Immature natural killer cell (primary cell): ENCODE measurements at regions not wholly inside any gene's neighbourhood (a gene's known extent, or its start where the extent isn't known, plus 50 kb on each side); places are given as distances from the start of the nearest gene placed in this dataset.
"Not testable (repeated sequence)": the region's sequence is repeated elsewhere in the genome, so short reads cannot be mapped to it uniquely, and the experiment has no call there.

ENCODE experiments used
- DNase-seq, 3 donors: peaks; one replicate each; pipeline ENCODE4 v3.0.0; 2022; ENCODE audit warnings: mixed read lengths in 1 of 3
- H3K27ac Mint-ChIP-seq, 6 donors: one replicate each; pipeline ENCODE4 v1.8.0; 2020; ENCODE audit warnings: mixed read lengths in 6 of 6, mild to moderate bottlenecking in 5 of 6, inconsistent platforms in 4 of 6, moderate library complexity in 3 of 6
- H3K27me3 Mint-ChIP-seq, 3 donors: one replicate each; pipeline ENCODE4 v1.8.0; 2020 to 2021; ENCODE audit warnings: low read depth in 3 of 3, mild to moderate bottlenecking in 3 of 3, mixed read lengths in 3 of 3, moderate library complexity in 3 of 3, inconsistent platforms in 1 of 3
- H3K36me3 Mint-ChIP-seq, 3 donors: one replicate each; pipeline ENCODE4 v1.8.0; 2020; ENCODE audit warnings: mixed read lengths in 3 of 3, inconsistent platforms in 2 of 3, mild to moderate bottlenecking in 2 of 3
- H3K4me1 Mint-ChIP-seq, 2 donors: one replicate each; pipeline ENCODE4 v1.8.0; 2020; ENCODE audit warnings: inconsistent platforms in 2 of 2, mild to moderate bottlenecking in 2 of 2, mixed read lengths in 2 of 2, moderate library complexity in 1 of 2
- H3K4me3 Mint-ChIP-seq, 5 donors: one replicate each; pipeline ENCODE4 v1.8.0; 2020; ENCODE audit warnings: mild to moderate bottlenecking in 5 of 5, mixed read lengths in 5 of 5, inconsistent platforms in 3 of 5, moderate library complexity in 3 of 5
- H3K9me3 Mint-ChIP-seq, 6 donors: one replicate each; pipeline ENCODE4 v1.8.0; 2020; ENCODE audit warnings: mild to moderate bottlenecking in 6 of 6, mixed read lengths in 6 of 6, inconsistent platforms in 4 of 6, moderate library complexity in 3 of 6

GRCh38 chr5:118321081-118321480 lies 667.3 kb downstream of the DTWD2 start:
- Mint-ChIP-seq H3K27ac (no peak overlapping the region), H3K36me3 (peaks cover 0 to 6% (median 0%) of the 10 kb centered on the region in 3 donors), H3K4me3 (no peak overlapping the region), H3K9me3 (peaks cover 10 to 39% (median 24%) of the 10 kb centered on the region in 6 donors), H3K4me1 (no peaks in the 10 kb centered on the region), H3K27me3 (no peaks in the 10 kb centered on the region)
- DNase-seq: no peak

GRCh38 chr5:118320121-118320520 lies 668.2 kb downstream of the DTWD2 start:
- DNase-seq: no peak
- peaks cover 10 to 47% (median 24%) of the 10 kb centered on the region in 6 donors for H3K9me3 Mint-ChIP-seq

GRCh38 chr5:118314931-118315330 lies 673.4 kb downstream of the DTWD2 start:
- DNase-seq: no peak
- H3K27ac Mint-ChIP-seq: no peak overlapping the region
- H3K9me3 Mint-ChIP-seq: peaks cover 2 to 18% (median 6%) of the 10 kb centered on the region in 6 donors
- H3K4me3 Mint-ChIP-seq: no peak overlapping the region
- H3K36me3 Mint-ChIP-seq: no peaks in the 10 kb centered on the region
- H3K27me3 Mint-ChIP-seq: no peaks in the 10 kb centered on the region
- H3K4me1 Mint-ChIP-seq: no peaks in the 10 kb centered on the region

More at GRCh38 chr5:118320121-118320520, 668.2 kb downstream of the DTWD2 start:
- H3K36me3 Mint-ChIP-seq: peaks cover 0 to 6% (median 0%) of the 10 kb centered on the region in 3 donors
- no peak overlapping the region for H3K27ac Mint-ChIP-seq
- H3K27me3 Mint-ChIP-seq: no peaks in the 10 kb centered on the region
- H3K4me1 Mint-ChIP-seq: no peaks in the 10 kb centered on the region
- no peak overlapping the region for H3K4me3 Mint-ChIP-seq

GRCh38 chr5:118311103-118311819 lies 677.1 kb downstream of the DTWD2 start:
- peaks cover 0 to 2% (median 0%) of the 10 kb centered on the region in 3 donors for H3K27me3 Mint-ChIP-seq
- no peaks in the 10 kb centered on the region for H3K4me1 Mint-ChIP-seq
- no peak overlapping the region for H3K27ac Mint-ChIP-seq
- no peak for DNase-seq
- peaks cover 0 to under 1% (median 0%) of the 10 kb centered on the region in 3 donors for H3K36me3 Mint-ChIP-seq
- no peak overlapping the region for H3K4me3 Mint-ChIP-seq
- H3K9me3 Mint-ChIP-seq: peaks cover 2 to 29% (median 7%) of the 10 kb centered on the region in 6 donors

- Mint-ChIP-seq H3K36me3 (peaks cover 0 to 4% (median 0%) of the 10 kb centered on the region in 3 donors), H3K27ac (no peak overlapping the region), H3K4me1 (no peaks in the 10 kb centered on the region), H3K9me3 (peaks cover 2 to 26% (median 7%) of the 10 kb centered on the region in 6 donors), H3K27me3 (peaks cover 0 to 2% (median 0%) of the 10 kb centered on the region in 3 donors), H3K4me3 (no peak overlapping the region)
- no peak for DNase-seq
These were observed 677.9 kb downstream of the DTWD2 start for GRCh38 chr5:118310401-118310800.

- Mint-ChIP-seq H3K27me3 (no peaks in the 10 kb centered on the region), H3K4me1 (no peaks in the 10 kb centered on the region), H3K9me3 (peaks cover 4 to 32% (median 9%) of the 10 kb centered on the region in 6 donors), H3K27ac (no peak overlapping the region), H3K4me3 (no peak overlapping the region), H3K36me3 (peaks cover 0 to 4% (median 0%) of the 10 kb centered on the region in 3 donors)
- no peak for DNase-seq
These were observed 685.1 kb downstream of the DTWD2 start for GRCh38 chr5:118303296-118303695.

- Mint-ChIP-seq H3K9me3 (peaks cover 4 to 33% (median 10%) of the 10 kb centered on the region in 6 donors), H3K36me3 (peaks cover 0 to 4% (median 0%) of the 10 kb centered on the region in 3 donors), H3K4me3 (no peak overlapping the region), H3K27ac (no peak overlapping the region), H3K4me1 (no peaks in the 10 kb centered on the region), H3K27me3 (no peaks in the 10 kb centered on the region)
- DNase-seq: no peak
These were observed 685.6 kb downstream of the DTWD2 start for GRCh38 chr5:118302786-118303185.

- H3K27ac Mint-ChIP-seq: no peak overlapping the region
- DNase-seq: no peak
- H3K4me3 Mint-ChIP-seq: no peak overlapping the region
- peaks cover 2 to 24% (median 8%) of the 10 kb centered on the region in 6 donors for H3K9me3 Mint-ChIP-seq
- no peaks in the 10 kb centered on the region for H3K27me3 Mint-ChIP-seq
- H3K36me3 Mint-ChIP-seq: peaks cover 0 to 4% (median 0%) of the 10 kb centered on the region in 3 donors
- no peaks in the 10 kb centered on the region for H3K4me1 Mint-ChIP-seq
These were observed 686.7 kb downstream of the DTWD2 start for GRCh38 chr5:118301696-118302095.

GRCh38 chr5:118295045-118295444 lies 693.3 kb downstream of the DTWD2 start:
- H3K36me3 Mint-ChIP-seq: no peaks in the 10 kb centered on the region
- no peak overlapping the region for H3K4me3 Mint-ChIP-seq
- H3K9me3 Mint-ChIP-seq: peaks cover 6 to 50% (median 13%) of the 10 kb centered on the region in 6 donors
- peaks cover 0 to 2% (median 0%) of the 10 kb centered on the region in 3 donors for H3K27me3 Mint-ChIP-seq
- no peaks in the 10 kb centered on the region for H3K4me1 Mint-ChIP-seq
- H3K27ac Mint-ChIP-seq: no peak overlapping the region
- no peak for DNase-seq

GRCh38 chr5:118293378-118293777 lies 695.0 kb downstream of the DTWD2 start:
- no peaks in the 10 kb centered on the region for H3K4me1 Mint-ChIP-seq
- peaks cover 0 to 2% (median 0%) of the 10 kb centered on the region in 3 donors for H3K27me3 Mint-ChIP-seq
- H3K9me3 Mint-ChIP-seq: peaks cover 2 to 60% (median 16%) of the 10 kb centered on the region in 6 donors
- H3K36me3 Mint-ChIP-seq: no peaks in the 10 kb centered on the region
- H3K4me3 Mint-ChIP-seq: no peak overlapping the region
- H3K27ac Mint-ChIP-seq: no peak overlapping the region
- no peak for DNase-seq

GRCh38 chr5:118290204-118290603 lies 698.1 kb downstream of the DTWD2 start:
- no peak for DNase-seq
- Mint-ChIP-seq H3K4me1 (no peaks in the 10 kb centered on the region), H3K4me3 (no peak overlapping the region), H3K36me3 (no peaks in the 10 kb centered on the region), H3K9me3 (peaks cover 6 to 50% (median 21%) of the 10 kb centered on the region in 6 donors), H3K27me3 (peaks cover 0 to 2% (median 0%) of the 10 kb centered on the region in 3 donors), H3K27ac (no peak overlapping the region)

GRCh38 chr5:118284230-118284629 lies 704.1 kb downstream of the DTWD2 start:
- not testable (repeated sequence) for H3K4me3 Mint-ChIP-seq, H3K27me3 Mint-ChIP-seq, H3K4me1 Mint-ChIP-seq, H3K36me3 Mint-ChIP-seq, DNase-seq, H3K27ac Mint-ChIP-seq
- H3K9me3 Mint-ChIP-seq: peaks cover 3 to 39% (median 17%) of the 10 kb centered on the region in 6 donors

- H3K9me3 Mint-ChIP-seq: peaks cover 3 to 32% (median 13%) of the 10 kb centered on the region in 6 donors
- DNase-seq, H3K4me3 Mint-ChIP-seq, H3K4me1 Mint-ChIP-seq, H3K36me3 Mint-ChIP-seq, H3K27me3 Mint-ChIP-seq, H3K27ac Mint-ChIP-seq: not testable (repeated sequence)
These were observed 705.8 kb downstream of the DTWD2 start for GRCh38 chr5:118282480-118283038.

GRCh38 chr5:118279540-118280294 lies 708.6 kb downstream of the DTWD2 start:
- no peak overlapping the region for H3K4me3 Mint-ChIP-seq
- no peaks in the 10 kb centered on the region for H3K4me1 Mint-ChIP-seq
- DNase-seq: no peak
- no peaks in the 10 kb centered on the region for H3K36me3 Mint-ChIP-seq
- peaks cover 3 to 23% (median 13%) of the 10 kb centered on the region in 6 donors for H3K9me3 Mint-ChIP-seq
- H3K27ac Mint-ChIP-seq: no peak overlapping the region
- H3K27me3 Mint-ChIP-seq: peaks cover 0 to 2% (median 0%) of the 10 kb centered on the region in 3 donors
